Gastrocnemius medialis (tissue), 4 donors: ENCODE measurements at regions not wholly inside any gene's neighbourhood (a gene's known extent, or its start where the extent isn't known, plus 50 kb on each side); places are given as distances from the start of the nearest gene placed in this dataset.

Source experiments
- ATAC-seq, 2 donors: fragments of 150-250 bp; one replicate each; pipeline ENCODE4 v1.9.1; 2016
- DNase-seq, 2 donors: peaks; one replicate each; pipeline ENCODE4 v3.0.0-alpha.2; 2019
- H3K27ac ChIP-seq, 4 donors: fragments of 200-600 bp; sonication (generic); 1 replicate in 1 of 4; 2 replicates in 3 of 4; pipeline ENCODE4 v1.5.1; 2016 to 2018; ENCODE audit warnings: mild to moderate bottlenecking in 2 of 4, moderate library complexity in 1 of 4
- H3K27me3 ChIP-seq, 3 donors: fragments of 200-600 bp; sonication (generic) in 2 of 3; 1 replicate in 1 of 3; 2 replicates in 2 of 3; pipeline versions ENCODE4 v1.5.1 to v1.6.0; 2016 to 2019; ENCODE audit warnings: mild to moderate bottlenecking in 1 of 3, moderate library complexity in 1 of 3
- H3K36me3 ChIP-seq, 2 donors: fragments of 200-600 bp; sonication (generic) in 1 of 2; one replicate each; pipeline ENCODE4 v1.5.1; 2017 to 2018
- H3K4me1 ChIP-seq, 2 donors: fragments of 200-600 bp; sonication (generic) in 1 of 2; one replicate each; pipeline ENCODE4 v1.5.1; 2016 to 2017; ENCODE audit warnings: mild to moderate bottlenecking in 2 of 2
- H3K4me3 ChIP-seq, 4 donors: fragments of 200-600 bp; sonication (generic) in 3 of 4; 1 replicate in 1 of 4; 2 replicates in 3 of 4; pipeline ENCODE4 v1.5.1; 2016 to 2019; ENCODE audit warnings: mild to moderate bottlenecking in 2 of 4
- H3K9me3 ChIP-seq, 3 donors: fragments of 200-600 bp; sonication (generic) in 2 of 3; 1 replicate in 1 of 3; 2 replicates in 2 of 3; pipeline ENCODE4 v1.5.1; 2016 to 2019
- POLR2A ChIP-seq, 2 donors: fragments of 450-650 bp; IDR thresholded peaks; one replicate each; pipeline ENCODE4 v1.6.1; 2017; ENCODE audit warnings: antibody characterized with exemption in 2 of 2, mild to moderate bottlenecking in 2 of 2, moderate library complexity in 2 of 2
- in situ Hi-C, 4 donors: fragments of 200-750 bp; cut with MboI; loops; one replicate each; pipeline versions ENCODE4 v1.15.0 to v1.8.0; 2017; ENCODE audit warnings: low sequenced_read_pairs in 4 of 4
- intact Hi-C: fragments of 100-400 bp; cut with DNase I; formaldehyde crosslinking; loops from one replicate; pipeline ENCODE4 v1.15.1; 2023; ENCODE audit warnings: low total_unique reads
- TF ChIP-seq, protein P1 (sequence below), 5 experiments: fragments of 450-650 bp in 3 of 5; fragments of 200-600 bp in 2 of 5; sonication (generic) in 2 of 5; IDR thresholded peaks in 4 of 5; conservative IDR thresholded peaks in 1 of 5; 1 replicate in 4 of 5; 2 replicates in 1 of 5; pipeline ENCODE4 v1.5.1; 2016 to 2019; ENCODE audit warnings: antibody characterized with exemption in 5 of 5, mild to moderate bottlenecking in 3 of 5, moderate library complexity in 3 of 5

DNA sequence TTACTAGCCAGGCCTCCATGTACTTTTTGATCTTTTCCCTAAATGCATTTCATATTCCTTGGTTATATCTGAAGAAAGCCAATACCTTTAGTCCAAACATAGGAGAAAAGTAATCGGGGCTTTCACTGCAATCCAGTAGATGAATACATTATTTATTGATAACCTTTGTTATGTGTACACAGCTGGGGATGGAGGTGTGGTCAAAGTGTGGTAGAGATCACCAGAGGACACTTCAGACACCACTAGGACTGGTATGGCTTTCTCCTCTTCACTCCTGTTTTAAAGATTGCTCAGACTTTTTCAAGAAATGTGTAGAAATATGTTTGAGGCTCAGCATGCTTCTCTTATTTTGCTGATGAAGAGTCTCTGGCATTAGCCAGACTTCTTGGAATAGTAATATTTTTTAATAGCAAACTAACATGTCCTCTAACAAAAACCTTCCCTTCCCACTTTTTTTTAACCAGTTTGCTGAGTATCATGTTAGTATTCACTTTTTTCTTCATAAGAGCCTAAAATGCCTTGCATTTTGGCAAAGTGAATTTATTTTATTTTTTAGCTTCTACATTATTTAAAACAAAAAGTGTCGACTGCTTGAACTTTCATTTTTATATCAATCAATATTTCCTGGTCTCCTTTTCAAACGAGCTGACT, 65.6 kb upstream of the MBNL1 start:
- DNase-seq (no peak), ATAC-seq (peak; percentile 32 to 44)
- H3K27ac ChIP-seq: peak overlapping the region; percentile 50 to 84 (median 78)
- no peaks in the 10 kb centered on the region for H3K9me3 ChIP-seq
- H3K27me3 ChIP-seq: no peaks in the 10 kb centered on the region
- peaks cover 40 to 57% of the 10 kb centered on the region in 2 donors for H3K4me1 ChIP-seq
- TF ChIP-seq, protein P1, sequence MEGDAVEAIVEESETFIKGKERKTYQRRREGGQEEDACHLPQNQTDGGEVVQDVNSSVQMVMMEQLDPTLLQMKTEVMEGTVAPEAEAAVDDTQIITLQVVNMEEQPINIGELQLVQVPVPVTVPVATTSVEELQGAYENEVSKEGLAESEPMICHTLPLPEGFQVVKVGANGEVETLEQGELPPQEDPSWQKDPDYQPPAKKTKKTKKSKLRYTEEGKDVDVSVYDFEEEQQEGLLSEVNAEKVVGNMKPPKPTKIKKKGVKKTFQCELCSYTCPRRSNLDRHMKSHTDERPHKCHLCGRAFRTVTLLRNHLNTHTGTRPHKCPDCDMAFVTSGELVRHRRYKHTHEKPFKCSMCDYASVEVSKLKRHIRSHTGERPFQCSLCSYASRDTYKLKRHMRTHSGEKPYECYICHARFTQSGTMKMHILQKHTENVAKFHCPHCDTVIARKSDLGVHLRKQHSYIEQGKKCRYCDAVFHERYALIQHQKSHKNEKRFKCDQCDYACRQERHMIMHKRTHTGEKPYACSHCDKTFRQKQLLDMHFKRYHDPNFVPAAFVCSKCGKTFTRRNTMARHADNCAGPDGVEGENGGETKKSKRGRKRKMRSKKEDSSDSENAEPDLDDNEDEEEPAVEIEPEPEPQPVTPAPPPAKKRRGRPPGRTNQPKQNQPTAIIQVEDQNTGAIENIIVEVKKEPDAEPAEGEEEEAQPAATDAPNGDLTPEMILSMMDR (IDR thresholded peaks at IDR 0.05 in 4 of 5, conservative IDR thresholded peaks at IDR 0.05 in 1 of 5): no peak
- no peak for TF ChIP-seq POLR2A (IDR thresholded peaks at IDR 0.05)
- peak overlapping the region; percentile 18 to 44 (median 36) for H3K4me3 ChIP-seq
- intact Hi-C loops: no loop called here
- no peaks in the 10 kb centered on the region for H3K36me3 ChIP-seq
- in situ Hi-C loops: no loop called here

DNA sequence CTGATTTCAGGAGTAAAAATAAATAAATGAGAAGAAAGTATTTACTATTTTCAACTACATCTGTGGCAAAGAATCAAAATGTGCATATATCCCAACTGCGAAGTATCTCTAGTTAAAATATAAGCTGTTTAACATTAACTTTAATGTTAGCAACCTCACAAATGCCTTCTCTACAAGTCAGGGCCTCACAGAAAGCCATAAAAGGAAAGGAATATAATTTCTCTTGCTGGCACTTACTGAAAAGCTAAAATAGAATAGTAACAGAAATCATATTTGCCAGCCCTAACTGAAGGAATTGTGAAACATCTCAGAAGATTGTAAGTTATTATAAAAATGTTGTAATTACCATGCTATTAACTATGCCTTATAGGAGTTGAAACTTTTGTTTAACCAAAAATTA, 65.1 kb upstream of the MBNL1 start:
- no peaks in the 10 kb centered on the region for H3K9me3 ChIP-seq
- no peak for TF ChIP-seq POLR2A (IDR thresholded peaks at IDR 0.05)
- TF ChIP-seq, protein P1 (IDR thresholded peaks at IDR 0.05 in 4 of 5, conservative IDR thresholded peaks at IDR 0.05 in 1 of 5): no peak
- ATAC-seq (no peak), DNase-seq (no peak)
- in situ Hi-C loops: no loop called here
- peak overlapping the region; percentile 50 to 84 (median 78) for H3K27ac ChIP-seq
- H3K4me1 ChIP-seq: peaks cover 34 to 52% of the 10 kb centered on the region in 2 donors
- intact Hi-C loops: no loop called here
- H3K36me3 ChIP-seq: no peaks in the 10 kb centered on the region
- peak overlapping the region; percentile 18 to 44 (median 36) for H3K4me3 ChIP-seq
- no peaks in the 10 kb centered on the region for H3K27me3 ChIP-seq

DNA sequence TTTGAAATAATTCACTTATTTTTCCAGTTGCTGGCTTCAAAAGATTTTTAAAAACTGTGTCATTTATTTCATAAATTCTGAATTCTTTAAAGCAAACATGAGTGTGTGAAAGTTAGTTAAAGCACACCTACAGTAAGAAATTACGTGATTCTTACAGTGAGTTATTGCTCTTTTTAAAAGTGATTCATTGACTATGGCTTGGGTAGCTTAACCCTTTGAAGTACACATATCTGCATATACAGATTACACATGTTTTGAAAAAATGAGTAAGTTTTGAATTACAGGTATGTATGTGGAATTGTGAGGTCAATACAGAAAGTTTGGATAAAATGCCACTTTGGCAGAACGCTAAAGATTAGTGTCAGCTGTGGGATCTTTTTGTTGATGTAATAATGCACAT, 64.5 kb upstream of the MBNL1 start:
- Histone ChIP-seq H3K9me3 (no peaks in the 10 kb centered on the region), H3K36me3 (no peaks in the 10 kb centered on the region), H3K4me3 (peak overlapping the region; percentile 3 to 44 (median 25)), H3K27me3 (no peaks in the 10 kb centered on the region), H3K27ac (peak overlapping the region in 3 of 4 donors; percentile 77 to 84 (median 80)), H3K4me1 (peaks cover 31 to 46% of the 10 kb centered on the region in 2 donors)
- no peak for TF ChIP-seq POLR2A (IDR thresholded peaks at IDR 0.05)
- TF ChIP-seq, protein P1 (IDR thresholded peaks at IDR 0.05 in 4 of 5, conservative IDR thresholded peaks at IDR 0.05 in 1 of 5): no peak
- intact Hi-C loops (no loop called here), in situ Hi-C loops (no loop called here)
- DNase-seq (no peak), ATAC-seq (no peak)

DNA sequence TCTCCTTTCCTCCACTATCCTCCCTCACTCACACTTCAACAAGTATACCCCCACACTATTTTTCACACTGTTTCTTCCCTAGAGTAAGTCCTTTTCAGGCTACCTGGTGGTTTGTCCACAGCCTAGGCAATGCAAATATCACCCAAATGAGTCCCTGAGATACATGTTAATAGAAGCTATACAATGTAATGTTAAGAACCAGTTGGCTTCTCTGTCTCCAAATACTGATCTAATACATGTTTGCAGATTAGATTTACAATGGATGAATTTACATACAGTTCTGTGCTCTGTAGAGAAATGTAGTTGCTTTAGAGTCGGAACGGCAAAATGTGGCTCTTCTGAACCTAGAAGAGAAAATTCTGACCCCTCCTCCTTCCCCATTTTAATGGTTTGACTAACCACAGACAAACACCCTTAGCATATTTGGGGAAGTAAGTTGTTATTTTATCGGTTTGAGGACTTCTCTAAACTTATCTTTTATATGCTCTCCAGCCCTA, 63.6 kb upstream of the MBNL1 start:
- H3K4me1 ChIP-seq: peaks cover 26 to 38% of the 10 kb centered on the region in 2 donors

More for the DNA sequence above, 63.6 kb upstream of the MBNL1 start:
- no peaks in the 10 kb centered on the region for H3K36me3 ChIP-seq
- H3K9me3 ChIP-seq: no peaks in the 10 kb centered on the region
- peak overlapping the region in 3 of 4 donors; percentile 1 to 24 (median 11) for H3K27ac ChIP-seq
- peak overlapping the region in 1 of 4 donors; percentile 32 for H3K4me3 ChIP-seq
- TF ChIP-seq POLR2A (IDR thresholded peaks at IDR 0.05): no peak
- TF ChIP-seq, protein P1 (IDR thresholded peaks at IDR 0.05 in 4 of 5, conservative IDR thresholded peaks at IDR 0.05 in 1 of 5): no peak
- no peak for DNase-seq
- intact Hi-C loops (no loop called here), in situ Hi-C loops (no loop called here)
- H3K27me3 ChIP-seq: no peaks in the 10 kb centered on the region
- ATAC-seq: no peak
